ENCODE measurements at regions not wholly inside any gene's neighbourhood (a gene's known extent, or its start where the extent isn't known, plus 50 kb on each side); places are given as distances from the start of the nearest gene placed in this dataset.

- H3K36me3 Mint-ChIP-seq (ENCODE audit: low read depth): no peaks in the 10 kb centered on the region
- H3K4me1 Mint-ChIP-seq: peaks cover 18% of the 10 kb centered on the region
- no peak for TF ChIP-seq CTCF (IDR thresholded peaks at IDR 0.05)
- H3K27ac Mint-ChIP-seq: peak overlapping the region; percentile 51
- peaks cover 7% of the 10 kb centered on the region for H3K27me3 Mint-ChIP-seq
- POLR2A ChIA-PET: interaction anchor here (1.5 kb wide), 1 partner anchor 63 kb away, joined by 5 read pairs; the partner anchor contains the start of gene ENC1
- intact Hi-C loops (cut with micrococcal nuclease): loop anchor here (2.0 kb wide), 1 partner anchor 64 kb away; the partner anchor contains the start of gene ENC1
- DNase-seq (no peak), ATAC-seq (ENCODE audit: low read depth) (peak; percentile 64)
- peak overlapping the region; percentile 8 for H3K4me3 Mint-ChIP-seq
- no peaks in the 10 kb centered on the region for H3K9me3 Mint-ChIP-seq
- CTCF ChIA-PET: no interaction called here
These were observed 63.5 kb downstream of the ENC1 start for GRCh38 chr5:74576941-74577456.

- ATAC-seq (ENCODE audit: low read depth) (no peak), DNase-seq (no peak)
- Mint-ChIP-seq H3K4me3 (no peak overlapping the region), H3K4me1 (peaks cover 18% of the 10 kb centered on the region), H3K36me3 (ENCODE audit: low read depth) (no peaks in the 10 kb centered on the region), H3K27me3 (peaks cover 6% of the 10 kb centered on the region), H3K9me3 (no peaks in the 10 kb centered on the region), H3K27ac (no peak overlapping the region)
- POLR2A ChIA-PET: interaction anchor here (0.7 to 1.5 kb wide), 2 partner anchors 64 to 314 kb away, joined by 5 to 7 read pairs; partner anchors contain the start of gene ENC1
- no peak for TF ChIP-seq CTCF (IDR thresholded peaks at IDR 0.05)
- CTCF ChIA-PET: no interaction called here
- intact Hi-C loops (cut with micrococcal nuclease): loop anchor here (2.0 kb wide), 1 partner anchor 65 kb away; the partner anchor contains the start of gene ENC1
These were observed 64.6 kb downstream of the ENC1 start for GRCh38 chr5:74575741-74576538.

- CTCF ChIA-PET: no interaction called here
- intact Hi-C loops (cut with micrococcal nuclease): no loop called here
- ATAC-seq (ENCODE audit: low read depth) (no peak), DNase-seq (no peak)
- H3K4me3 Mint-ChIP-seq: no peak overlapping the region
- peaks cover 10% of the 10 kb centered on the region for H3K27me3 Mint-ChIP-seq
- POLR2A ChIA-PET: no interaction called here
- H3K27ac Mint-ChIP-seq: no peak overlapping the region
- no peak for TF ChIP-seq CTCF (IDR thresholded peaks at IDR 0.05)
- H3K4me1 Mint-ChIP-seq: no peaks in the 10 kb centered on the region
- peaks cover 4% of the 10 kb centered on the region for H3K9me3 Mint-ChIP-seq
- no peaks in the 10 kb centered on the region for H3K36me3 Mint-ChIP-seq (ENCODE audit: low read depth)
These were observed 70.3 kb downstream of the ENC1 start for GRCh38 chr5:74570250-74570649.

- ChIA-PET CTCF (no interaction called here), POLR2A (no interaction called here)
- Mint-ChIP-seq H3K9me3 (peaks cover 4% of the 10 kb centered on the region), H3K4me1 (no peaks in the 10 kb centered on the region), H3K4me3 (no peak overlapping the region), H3K27ac (no peak overlapping the region), H3K36me3 (ENCODE audit: low read depth) (no peaks in the 10 kb centered on the region), H3K27me3 (peaks cover 7% of the 10 kb centered on the region)
- intact Hi-C loops (cut with micrococcal nuclease): no loop called here
- DNase-seq (no peak), ATAC-seq (ENCODE audit: low read depth) (no peak)
- no peak for TF ChIP-seq CTCF (IDR thresholded peaks at IDR 0.05)
These were observed 73.0 kb downstream of the ENC1 start for GRCh38 chr5:74567411-74567995.

- TF ChIP-seq CTCF (IDR thresholded peaks at IDR 0.05): no peak
- intact Hi-C loops (cut with micrococcal nuclease): no loop called here
- no peak for DNase-seq
- ChIA-PET POLR2A (no interaction called here), CTCF (no interaction called here)
- H3K27me3 Mint-ChIP-seq: no peaks in the 10 kb centered on the region
- H3K4me3 Mint-ChIP-seq: no peak overlapping the region
- no peak overlapping the region for H3K27ac Mint-ChIP-seq
- H3K9me3 Mint-ChIP-seq: no peaks in the 10 kb centered on the region
- no peak for ATAC-seq (ENCODE audit: low read depth)
- no peaks in the 10 kb centered on the region for H3K36me3 Mint-ChIP-seq (ENCODE audit: low read depth)
- no peaks in the 10 kb centered on the region for H3K4me1 Mint-ChIP-seq
These were observed 78.4 kb downstream of the ENC1 start for GRCh38 chr5:74562122-74562521.

Data from activated B cell treated with CpG ODN at 0.5 μM for 24 hours (primary cell).